Esophagus muscularis mucosa (tissue), 3 donors: ENCODE measurements at regions not wholly inside any gene's neighbourhood (a gene's known extent, or its start where the extent isn't known, plus 50 kb on each side); places are given as distances from the start of the nearest gene placed in this dataset.

Experiments
- POLR2A ChIP-seq: fragments of 450-650 bp; IDR thresholded peaks from one replicate; pipeline ENCODE4 v1.6.1; 2017; ENCODE audit warnings: antibody characterized with exemption, moderate library complexity, mild to moderate bottlenecking, low read depth
- TF ChIP-seq, protein P1 (sequence below), 3 experiments: fragments of 200-600 bp in 2 of 3; fragments of 450-650 bp in 1 of 3; sonication (generic) in 2 of 3; IDR thresholded peaks; one replicate each; pipeline ENCODE4 v1.5.1; 2017 to 2019; ENCODE audit warnings: antibody characterized with exemption in 3 of 3, mild to moderate bottlenecking in 2 of 3, moderate library complexity in 1 of 3

DNA sequence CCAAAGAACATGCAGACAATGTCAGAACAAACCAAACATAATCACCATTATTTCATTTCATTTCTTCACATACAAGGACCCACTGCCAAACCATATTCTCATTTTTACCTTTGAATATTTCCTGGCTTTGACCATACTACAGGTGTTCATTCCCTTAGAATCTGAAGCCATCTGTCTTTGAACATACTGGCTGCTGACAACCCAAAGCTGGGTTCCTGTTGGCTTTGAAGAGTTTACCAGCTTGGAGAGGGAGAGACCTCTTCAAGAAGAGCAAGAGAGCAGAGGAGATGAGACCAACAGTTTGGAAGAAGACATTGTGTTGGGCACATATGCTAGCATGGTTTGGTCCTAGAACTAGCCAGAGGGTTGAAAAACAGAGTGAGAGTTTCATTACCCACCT lies 145.6 kb upstream of the KCNIP4 start:
- TF ChIP-seq POLR2A: no peak
- TF ChIP-seq, protein P1, sequence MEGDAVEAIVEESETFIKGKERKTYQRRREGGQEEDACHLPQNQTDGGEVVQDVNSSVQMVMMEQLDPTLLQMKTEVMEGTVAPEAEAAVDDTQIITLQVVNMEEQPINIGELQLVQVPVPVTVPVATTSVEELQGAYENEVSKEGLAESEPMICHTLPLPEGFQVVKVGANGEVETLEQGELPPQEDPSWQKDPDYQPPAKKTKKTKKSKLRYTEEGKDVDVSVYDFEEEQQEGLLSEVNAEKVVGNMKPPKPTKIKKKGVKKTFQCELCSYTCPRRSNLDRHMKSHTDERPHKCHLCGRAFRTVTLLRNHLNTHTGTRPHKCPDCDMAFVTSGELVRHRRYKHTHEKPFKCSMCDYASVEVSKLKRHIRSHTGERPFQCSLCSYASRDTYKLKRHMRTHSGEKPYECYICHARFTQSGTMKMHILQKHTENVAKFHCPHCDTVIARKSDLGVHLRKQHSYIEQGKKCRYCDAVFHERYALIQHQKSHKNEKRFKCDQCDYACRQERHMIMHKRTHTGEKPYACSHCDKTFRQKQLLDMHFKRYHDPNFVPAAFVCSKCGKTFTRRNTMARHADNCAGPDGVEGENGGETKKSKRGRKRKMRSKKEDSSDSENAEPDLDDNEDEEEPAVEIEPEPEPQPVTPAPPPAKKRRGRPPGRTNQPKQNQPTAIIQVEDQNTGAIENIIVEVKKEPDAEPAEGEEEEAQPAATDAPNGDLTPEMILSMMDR (IDR thresholded peaks at IDR 0.05): no peak
